Renal cortical epithelial cell (primary cell): ENCODE measurements at regions not wholly inside any gene's neighbourhood (a gene's known extent, or its start where the extent isn't known, plus 50 kb on each side); places are given as distances from the start of the nearest gene placed in this dataset.
A peak's percentile ranks its signal among the peaks of the same experiment; 100 is the strongest.
"Not testable (repeated sequence)": the region's sequence is repeated elsewhere in the genome, so short reads cannot be mapped to it uniquely, and the experiment has no call there.

Experiments used
- DNase-seq: peaks from one replicate; pipeline ENCODE4 v3.0.0-alpha.2; 2011; ENCODE audit warnings: low read depth

DNA sequence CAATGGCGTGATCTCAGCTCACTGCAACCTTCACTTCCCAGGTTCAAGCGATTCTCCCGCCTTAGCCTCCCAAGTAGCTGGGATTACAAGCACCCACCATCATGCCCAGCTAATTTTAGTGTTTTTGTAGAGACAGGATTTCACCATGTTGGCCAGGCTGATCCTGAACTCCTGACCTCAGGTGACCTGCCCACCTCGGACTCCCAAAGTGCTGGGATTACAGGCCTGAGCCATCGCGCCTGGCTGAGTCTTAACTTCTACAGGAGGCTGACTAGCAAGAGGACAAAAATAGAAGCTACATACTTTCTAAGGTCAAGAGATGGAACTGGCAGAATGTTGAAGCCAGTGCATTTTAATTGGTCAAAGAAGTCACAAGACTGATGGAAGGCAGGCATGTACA is 2296.2 kb upstream of the RAG2 start:
- not testable (repeated sequence) for DNase-seq

DNA sequence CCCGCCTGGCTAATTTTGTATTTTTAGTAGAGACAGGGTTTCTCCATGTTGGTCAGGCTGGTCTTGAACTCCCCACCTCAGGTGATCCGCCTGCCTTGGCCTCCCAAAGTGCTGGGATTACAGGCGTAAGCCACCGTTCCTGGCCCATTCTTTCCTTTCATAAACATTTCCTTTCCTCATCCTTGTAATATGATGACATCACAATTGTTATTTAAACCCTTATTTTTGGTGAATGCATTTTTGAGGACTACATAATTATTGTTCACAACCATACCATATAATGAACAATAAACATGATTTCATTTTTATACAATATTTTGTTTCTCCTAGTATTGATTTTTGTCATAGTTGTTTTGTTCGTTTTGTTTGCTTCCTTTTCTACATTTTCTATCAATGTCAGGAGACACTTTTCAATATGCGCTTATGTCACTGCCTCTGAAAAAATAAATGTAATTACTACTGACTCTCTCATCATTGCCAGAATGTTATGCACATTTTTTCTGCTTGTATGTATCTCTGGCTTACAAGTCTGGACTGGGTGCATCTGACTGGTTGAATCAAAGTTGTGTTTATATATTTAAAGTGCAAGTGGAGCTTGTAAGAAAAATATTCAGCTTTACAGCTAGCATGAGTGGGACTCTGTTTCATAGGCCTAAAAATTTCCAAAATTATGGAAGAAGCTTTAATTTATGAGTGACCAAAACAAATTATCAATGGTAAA is 2286.3 kb upstream of the RAG2 start:
- DNase-seq = no peak

DNA sequence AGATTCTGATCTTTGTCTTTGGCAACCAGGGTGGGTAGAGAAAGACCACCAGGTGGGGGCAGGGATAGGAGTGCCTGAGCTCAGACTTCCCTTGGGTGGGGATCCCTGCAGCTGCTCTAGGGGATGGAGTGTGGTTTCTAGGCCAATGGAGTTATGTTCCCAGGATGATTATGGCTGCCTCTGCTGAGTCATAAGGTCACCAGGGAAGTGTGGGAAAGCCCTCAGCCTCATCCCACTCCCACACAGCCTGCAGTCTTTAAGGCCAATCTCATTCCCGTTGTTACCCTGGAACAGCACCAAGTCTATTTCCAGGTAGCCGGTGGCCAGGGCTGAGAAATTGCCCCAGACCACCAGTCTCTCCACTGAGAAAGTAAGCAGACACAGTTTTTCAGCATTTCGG is 2269.3 kb upstream of the RAG2 start:
- DNase-seq = no peak

DNA sequence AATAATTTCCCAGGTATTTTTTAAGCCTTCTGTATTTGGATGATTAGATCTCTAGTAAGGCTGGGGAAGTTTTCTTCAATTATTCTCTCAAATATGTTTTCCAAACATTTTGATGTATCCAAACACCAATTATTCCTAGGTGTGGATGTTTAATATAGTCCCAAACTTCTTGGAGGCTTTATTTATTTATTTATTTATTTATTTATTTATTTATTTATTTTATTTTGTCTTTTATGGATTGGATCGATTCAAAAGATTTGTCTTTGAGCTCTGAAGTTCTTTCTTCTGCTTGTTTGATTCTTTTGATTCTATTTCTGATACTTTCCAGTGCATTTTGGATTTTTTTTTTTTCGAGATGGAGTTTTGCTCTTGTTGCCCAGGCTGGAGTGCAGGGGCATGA is 2267.9 kb upstream of the RAG2 start:
- no peak for DNase-seq

DNA sequence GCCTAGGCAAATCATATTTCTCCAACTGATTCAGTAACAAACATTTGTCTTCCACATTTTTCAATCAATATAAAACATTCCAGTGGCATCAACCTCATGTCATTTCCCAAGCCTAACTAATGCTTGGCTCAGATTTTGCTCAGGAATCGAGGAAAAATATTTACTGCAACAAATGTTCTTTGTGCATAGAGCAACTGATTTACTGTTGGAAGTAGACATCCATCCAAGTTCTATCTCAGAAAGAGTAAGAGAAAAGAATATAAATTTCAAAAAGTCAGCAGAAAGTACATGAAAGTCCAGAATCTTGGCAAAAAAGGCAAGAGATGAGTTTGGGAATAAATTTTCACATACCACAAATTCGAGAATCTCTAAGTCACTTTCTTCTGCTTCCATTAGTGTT is 2245.0 kb upstream of the RAG2 start:
- no peak for DNase-seq

DNA sequence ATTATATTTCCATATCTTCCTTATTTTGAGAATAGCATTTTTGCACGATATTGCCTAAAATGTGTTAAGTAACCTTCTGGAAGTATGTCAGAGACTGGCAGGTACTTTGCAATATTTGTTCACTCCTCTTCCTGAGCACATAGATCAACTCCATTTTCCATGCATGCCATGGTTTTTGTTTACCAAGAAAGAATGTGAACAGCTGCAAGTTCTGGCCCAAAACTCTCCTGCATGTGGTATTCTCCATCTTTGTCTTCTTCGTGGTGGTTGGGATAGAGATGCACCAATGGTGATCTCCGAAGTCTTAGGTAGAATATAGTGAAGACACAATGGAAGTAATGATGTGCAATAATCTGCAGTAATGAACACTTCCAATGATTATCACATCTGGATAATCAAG is 2241.0 kb upstream of the RAG2 start:
- no peak for DNase-seq

DNA sequence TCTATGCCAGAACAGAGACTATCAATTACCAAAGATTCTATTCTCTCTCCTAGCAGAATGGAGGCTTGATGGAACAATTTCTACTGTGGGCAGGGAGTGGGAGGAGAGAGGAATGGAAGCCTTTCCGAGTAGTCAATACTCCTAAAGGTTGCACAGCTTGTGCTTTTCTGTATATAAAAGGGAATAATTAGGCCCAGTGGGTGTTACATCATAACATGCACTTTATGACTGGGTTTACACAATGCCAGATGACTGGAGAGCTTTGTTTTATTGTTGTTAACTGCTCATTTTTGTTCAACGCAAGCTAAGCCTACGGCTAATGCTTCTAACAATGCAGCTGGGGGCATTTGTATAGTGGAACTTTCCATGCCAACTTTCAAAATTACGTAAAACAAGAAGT is 2237.9 kb upstream of the RAG2 start:
- no peak for DNase-seq

DNA sequence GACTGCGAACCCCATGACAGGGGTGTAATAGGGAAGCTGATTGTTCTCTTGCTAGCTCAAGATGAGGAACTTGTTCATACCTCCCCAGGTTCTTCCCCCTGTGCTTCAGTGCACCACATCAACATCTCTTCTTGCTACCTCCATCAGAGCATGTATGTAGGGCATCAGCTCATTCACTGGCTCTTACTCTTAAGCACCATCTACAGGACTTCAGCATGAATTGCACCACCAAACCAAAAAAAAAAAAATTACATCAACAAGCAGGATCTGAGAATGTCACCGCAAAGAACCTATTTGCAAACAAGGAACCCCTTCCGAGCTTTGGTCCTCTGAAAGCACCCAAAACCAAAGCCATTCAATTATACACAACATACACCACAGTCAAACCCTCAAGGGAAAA is 2226.5 kb upstream of the RAG2 start:
- DNase-seq = no peak

DNA sequence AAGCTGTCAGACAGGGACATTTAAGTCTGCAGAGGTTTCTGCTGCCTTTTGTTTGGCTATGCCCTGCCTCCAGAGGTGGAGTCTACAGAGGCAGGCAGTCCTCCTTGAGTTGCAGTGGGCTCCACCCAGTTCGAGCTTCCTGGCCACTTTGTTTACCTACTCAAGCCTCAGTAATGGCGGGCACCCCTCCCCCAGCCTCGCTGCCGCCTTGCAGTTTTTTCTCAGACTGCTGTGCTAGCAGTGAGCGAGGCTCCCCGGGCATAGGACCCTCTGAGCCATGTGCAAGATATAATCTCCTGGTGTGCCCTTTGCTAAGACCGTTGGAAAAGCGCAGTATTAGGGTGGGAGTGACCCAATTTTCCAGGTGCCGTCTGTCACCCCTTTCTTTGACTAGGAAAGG is 2223.8 kb upstream of the RAG2 start:
- DNase-seq = not testable (repeated sequence)

DNA sequence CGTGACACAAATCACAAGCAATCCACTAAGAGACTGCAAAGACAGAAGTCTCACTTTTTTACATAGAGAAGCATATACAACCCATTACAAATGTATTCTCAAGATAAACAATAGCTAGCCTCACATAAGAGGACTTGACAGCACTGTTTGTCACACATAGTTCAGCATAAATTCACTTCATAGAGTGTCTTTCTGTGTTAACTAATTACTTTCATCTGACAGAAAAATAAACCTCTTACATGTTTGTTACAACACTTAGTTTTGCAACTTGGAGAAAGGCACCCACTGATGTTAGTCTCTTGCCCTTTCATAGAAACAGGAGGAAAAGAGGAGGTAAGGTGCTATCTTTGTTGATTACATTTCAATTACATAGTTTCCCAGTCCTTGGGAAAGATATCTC is 2221.9 kb upstream of the RAG2 start:
- DNase-seq = no peak

DNA sequence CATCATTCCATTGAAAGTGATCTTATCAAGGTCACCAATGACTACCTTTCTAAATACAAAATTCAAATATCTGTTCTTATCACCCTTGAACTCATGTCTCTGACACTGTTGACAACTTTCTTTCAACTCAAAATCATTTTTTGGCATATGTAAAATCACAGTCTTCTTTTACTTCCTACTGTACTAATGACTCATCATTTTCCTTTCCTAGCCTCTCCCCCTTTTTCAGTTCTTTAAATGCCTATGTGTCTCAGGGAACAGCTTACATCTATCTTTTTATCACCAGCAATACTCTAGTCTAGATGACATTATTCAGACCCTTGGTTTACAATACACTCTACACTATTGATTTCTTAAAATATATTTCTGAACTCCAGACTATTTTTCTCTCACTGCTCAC is 2220.7 kb upstream of the RAG2 start:
- DNase-seq = no peak

DNA sequence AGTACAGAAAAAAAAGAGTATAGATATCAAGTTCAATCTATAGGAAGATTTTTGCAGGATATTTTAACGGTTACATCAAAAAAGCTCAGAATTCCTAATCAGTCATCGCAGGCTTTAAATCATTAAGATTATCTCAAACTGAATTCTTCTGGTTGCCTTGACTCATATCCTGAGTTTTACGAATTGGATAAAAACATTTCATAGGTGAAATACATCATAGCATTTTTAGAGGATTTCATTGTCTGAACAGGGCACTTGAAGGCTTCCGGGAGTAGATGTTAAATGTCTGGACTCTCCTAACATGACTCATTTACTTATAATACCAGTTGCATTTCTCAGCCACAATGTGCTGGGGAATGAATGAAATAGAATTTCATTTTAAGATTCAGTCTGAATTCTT is 2216.6 kb upstream of the RAG2 start:
- peak; percentile 3 for DNase-seq

DNA sequence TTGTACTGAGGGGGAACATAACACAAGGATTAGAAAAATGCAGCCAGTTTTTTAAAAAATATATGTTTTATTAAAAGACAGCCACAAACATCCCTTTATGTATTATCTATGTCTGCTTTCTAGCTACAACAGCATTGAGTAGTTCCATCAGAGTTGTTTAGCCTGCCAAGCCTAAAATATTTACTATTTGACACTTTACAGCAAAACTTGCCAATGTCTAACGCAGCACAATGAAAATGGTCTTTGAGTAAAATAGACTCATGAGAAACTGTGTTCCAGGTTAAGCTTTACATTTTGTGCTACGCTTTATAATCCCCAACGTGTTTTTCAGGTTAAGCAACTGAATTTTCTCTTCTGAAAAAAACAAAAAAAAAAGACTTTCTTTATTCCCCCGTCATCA is 2211.5 kb upstream of the RAG2 start:
- DNase-seq = no peak

DNA sequence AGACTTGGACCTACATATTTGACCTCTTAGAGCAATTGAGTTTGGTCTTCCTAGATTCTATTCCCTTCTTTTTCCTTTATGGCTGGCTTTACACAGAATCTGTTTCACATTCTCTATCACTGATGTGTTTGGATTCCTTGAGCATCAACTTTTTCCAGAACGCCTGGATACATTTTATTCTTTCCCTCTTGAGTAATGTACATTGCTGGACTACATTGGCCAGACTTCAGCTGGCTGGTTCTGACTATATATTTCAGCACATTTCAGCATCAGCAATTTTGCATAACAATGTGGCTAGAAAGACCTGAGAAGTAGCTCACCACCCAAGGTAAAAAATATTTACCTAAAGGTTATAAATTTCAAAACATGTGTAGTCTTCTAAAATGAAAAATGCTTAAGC is 2198.2 kb upstream of the RAG2 start:
- no peak for DNase-seq

DNA sequence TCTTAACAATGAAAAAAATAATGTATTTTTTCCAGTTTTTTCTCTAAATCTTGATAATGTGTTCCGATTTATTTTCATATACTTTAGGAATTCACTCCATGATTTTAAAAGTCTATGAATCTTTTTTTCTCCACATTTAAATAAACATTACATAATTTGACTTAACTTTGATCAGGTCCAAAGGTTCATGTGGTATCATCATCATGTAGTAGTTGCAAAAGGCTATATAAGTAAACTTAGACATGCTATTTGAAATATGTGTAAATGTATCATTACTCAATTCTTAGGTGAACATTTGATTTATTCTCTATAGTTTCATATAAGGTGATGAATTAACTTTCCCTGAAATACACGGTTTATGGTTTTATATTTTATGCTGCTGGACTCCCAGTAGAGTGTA is 2197.0 kb upstream of the RAG2 start:
- no peak for DNase-seq

DNA sequence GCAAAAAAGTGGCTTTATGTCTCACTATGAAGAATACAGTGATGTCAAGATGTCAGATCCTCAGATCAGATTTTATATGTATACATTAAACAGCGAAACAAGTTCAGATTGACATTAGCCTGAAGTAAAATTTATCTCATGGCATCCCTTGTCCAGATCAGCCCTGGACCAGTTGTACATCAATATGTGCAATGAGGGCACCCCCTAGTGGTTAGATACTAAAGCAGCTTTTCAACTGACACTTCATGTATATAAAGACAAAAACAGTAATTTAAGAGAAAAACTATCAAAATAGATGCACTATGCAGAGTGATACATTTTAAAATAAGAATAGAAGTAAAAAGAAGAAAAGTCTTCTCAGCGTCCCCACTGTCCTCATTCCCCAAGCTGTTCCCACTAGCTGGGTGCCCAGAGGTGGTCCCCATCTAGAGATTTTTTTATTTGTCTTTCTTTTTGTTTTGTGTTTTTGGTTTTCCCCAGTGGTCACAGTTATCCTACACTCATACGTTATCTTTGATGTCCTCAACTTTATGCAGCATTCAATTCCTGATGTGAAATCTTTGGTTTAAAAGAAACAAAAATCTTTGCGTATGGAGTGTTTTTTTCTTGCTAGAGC is 2193.4 kb upstream of the RAG2 start:
- peak; percentile 43 for DNase-seq

DNA sequence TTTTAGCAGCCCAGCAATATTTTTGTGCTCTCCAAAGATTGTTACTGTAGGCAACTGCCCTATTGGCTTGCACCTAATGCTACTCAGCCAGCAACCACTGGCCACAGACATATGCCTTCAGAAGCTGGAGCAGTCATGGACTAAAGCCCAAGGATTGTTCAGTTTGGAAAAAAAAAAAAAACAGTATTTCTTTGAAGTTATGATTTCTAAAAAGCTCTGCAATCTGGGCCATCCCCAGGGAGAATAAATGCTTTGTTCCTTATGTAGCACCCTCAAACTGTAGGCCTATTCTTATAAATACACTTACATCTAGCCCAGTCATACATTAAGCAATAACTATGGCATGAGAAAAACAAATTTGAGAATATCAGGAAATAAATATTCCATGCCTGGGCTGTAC is 2190.5 kb upstream of the RAG2 start:
- DNase-seq = no peak

DNA sequence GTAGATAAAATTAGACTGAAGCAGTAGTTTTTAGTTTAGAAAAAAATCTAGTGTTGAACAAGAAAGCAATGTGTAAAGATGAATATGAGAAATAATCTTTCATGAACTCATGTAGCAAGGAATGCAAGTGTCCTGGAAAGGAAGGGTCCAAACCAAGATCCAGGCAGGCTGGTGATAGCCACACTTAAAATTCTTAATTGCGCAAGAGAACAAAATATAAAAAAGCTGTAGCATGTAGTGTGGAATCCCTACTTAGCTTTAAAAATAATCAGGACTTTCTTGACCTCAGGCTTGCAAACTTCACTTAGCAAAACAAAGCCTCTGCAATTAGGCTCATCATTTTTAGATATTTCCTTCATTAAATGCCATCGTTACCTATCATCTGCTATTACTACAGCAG is 2186.1 kb upstream of the RAG2 start:
- no peak for DNase-seq

DNA sequence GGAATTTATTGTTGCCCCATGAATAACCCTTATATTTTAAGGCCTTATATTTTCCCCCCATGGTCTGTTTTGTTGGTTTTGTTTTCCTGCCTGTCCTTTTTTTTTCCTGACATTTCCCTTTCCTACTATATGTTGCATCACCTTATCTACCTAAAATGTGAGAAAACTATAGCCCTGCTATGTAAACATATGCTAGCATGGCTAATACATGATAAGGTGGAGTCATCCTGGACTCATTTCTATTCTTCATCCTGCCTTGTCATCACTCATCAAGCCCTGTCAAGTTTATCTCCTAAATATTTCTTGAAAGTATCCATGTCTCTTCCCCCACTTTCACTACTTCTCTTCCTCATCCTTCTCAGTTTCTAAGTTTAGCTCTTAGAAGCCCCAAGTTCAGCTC is 2168.8 kb upstream of the RAG2 start:
- DNase-seq = no peak

DNA sequence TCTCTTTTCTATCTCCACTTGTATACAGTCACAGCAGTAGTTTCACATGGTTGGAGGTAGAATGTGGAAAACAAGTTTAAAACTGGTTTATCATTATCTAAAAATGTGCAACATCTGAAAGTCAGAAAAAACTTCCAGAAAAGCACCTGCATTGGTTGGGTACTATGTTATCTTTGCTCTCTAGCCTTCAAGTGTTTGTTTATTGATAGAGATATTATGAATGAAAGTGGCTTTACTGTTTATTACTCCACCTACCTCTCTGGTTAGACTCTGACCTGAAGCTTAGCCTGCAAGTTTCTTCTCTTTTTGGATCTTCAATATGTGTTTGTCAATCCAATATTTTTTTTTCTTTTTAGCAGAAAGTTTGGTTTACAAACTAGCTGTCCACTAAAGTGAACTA is 2161.4 kb upstream of the RAG2 start:
- no peak for DNase-seq

DNA sequence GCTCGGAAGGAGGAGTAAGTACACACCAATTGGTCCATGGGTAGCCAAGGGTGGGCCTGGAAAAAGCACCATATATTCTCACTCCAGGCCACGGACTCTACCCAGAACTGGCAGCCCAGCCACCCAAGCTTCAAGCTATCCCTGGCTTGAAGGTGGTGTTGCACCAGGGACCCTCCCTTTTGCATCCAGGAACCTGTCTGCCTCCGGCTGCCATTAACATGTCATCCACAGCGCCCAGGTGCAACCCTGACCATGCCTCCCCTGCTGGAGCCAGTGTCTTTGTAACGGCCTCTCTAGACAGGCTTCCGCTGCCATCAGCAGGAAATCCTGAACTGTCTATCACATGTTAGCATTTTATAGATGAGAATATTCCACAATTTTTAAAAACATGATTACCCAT is 2158.5 kb upstream of the RAG2 start:
- no peak for DNase-seq

DNA sequence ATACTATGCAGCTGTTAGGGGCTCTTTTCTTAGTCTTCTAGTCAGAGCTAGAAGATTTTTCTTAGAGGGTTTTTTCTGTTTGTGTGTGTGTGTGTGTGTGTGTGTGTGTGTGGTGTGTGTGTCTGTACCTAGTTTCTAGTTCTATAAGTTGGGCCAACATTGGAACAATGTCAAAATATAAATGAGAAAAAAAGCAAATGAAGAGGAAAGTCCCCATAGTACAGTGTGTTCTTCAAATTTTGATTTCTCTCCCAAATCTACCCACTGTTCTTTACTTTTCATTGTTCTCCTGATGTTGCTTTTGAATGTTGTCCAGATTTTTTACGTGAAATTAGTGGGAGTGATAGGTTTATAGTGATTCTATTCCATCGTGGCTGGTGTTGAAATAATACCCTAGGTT is 2153.4 kb upstream of the RAG2 start:
- no peak for DNase-seq

DNA sequence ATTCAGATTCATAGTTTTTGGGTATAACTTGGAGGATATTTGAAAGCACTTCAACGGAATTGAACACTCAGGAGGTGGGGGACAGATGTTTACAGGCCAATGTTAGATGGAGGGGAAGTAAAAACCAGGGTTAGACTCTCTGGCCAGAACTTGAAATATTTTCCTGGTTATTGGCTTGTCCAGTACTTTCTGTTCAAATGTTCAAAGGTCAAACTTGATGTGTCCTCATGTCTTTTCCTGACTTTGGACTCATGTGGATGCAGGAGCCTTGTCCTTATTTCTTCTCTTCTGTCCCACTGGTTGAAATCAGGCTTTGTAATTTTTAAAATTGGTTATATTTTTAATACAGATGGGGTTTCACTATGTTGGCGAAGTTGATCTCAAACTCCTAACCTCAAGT is 2148.5 kb upstream of the RAG2 start:
- DNase-seq = not testable (repeated sequence)

DNA sequence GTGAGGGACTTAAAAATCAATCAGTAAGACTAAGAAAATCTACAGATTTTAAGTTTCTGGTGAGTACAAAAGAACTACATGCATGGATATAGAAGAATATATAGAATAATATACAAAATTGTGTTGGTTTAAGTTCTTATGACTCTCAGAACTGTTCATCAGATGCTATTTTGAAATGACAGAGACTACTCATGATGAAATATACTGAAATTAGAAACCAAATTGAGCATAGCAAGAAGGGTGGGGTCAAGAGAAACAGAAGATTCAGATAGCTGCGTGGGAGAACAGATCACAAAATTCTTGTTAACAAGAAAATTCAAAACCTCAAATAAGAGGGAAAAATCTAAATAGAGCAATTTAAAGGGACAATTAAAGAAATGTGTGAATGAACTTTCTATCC is 2125.3 kb upstream of the RAG2 start:
- no peak for DNase-seq
